HG03159 (cell line): ENCODE measurements at regions not wholly inside any gene's neighbourhood (a gene's known extent, or its start where the extent isn't known, plus 50 kb on each side); places are given as distances from the start of the nearest gene placed in this dataset.

Source experiments
- ATAC-seq: cut with Tn5 transposase; IDR thresholded peaks from one replicate; pipeline ENCODE4 v1.9.1; 2021; ENCODE audit warnings: mild to moderate bottlenecking, moderate library complexity; ENCODE audit not compliant: unreplicated experiment

DNA sequence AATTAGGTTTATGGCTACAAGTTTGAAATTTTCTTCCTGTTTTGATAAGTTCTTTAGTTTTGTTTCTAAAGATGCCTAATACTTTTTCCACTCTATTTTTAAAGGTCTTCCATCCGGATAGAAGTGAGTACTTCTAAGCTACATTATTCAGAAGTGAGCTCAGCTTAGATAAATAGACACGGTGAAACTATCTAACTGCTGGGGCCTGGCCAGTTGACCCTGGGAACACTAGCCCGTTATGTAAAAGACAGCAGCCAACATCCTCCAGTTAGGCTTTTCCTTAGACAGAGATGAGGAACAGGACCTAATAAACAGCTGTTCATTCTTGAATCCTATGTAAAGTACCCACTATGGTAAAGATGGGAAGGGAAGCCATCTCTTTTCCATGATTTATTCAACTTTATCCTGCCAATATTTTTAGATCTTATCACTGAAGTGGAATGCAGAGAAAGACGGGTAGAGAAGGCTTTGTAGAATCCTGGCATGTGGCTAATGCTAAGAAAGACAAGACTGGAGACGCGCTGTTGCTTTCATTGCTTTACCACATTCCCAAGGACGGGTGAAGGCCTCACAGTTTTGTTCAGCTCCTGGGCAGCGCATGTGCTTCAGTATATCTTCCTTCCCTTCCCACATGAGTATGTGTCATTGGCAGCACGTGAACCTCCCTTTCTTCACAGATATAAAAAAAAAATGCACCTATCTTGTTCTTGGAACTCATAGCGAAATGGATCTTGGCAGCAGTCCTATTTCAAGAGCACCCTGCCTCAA, 340.0 kb upstream of the MEOX2 start:
- ATAC-seq: no peak

DNA sequence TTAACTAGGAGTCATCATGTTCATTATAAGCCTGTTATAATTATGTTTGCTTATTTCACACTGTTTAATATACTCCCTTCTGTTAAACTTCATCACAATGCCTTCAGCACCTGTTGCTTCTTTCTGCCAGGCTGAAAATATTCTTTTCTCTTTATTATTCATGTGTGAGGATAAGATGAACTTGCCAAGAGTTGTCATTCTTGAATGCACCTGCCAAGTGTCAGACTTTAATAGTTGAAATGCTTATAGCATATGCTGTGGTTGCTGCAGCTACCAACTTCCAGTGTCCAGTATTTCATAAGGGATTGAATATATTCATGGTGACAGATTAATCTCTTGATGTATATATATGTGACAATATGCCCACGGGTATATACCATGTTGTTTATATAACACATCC, 339.2 kb upstream of the MEOX2 start:
- no peak for ATAC-seq

DNA sequence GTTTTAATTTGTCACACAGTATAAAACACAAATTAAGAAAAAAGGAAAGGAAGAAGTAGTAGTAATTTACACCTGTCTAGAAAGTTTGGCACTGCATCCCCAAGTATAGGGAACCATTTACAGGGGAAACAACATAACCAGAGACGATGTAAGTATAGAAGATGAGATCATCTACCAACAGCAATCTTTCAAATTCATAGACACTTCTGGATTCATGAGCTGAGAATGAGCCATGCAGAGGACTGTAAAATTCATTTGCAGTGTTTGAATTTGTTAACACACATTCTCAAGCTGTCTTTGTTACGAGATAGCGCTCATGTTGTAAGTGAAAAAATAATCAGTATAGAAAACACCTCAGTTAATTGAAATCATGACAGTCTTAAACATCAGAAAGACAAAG, 337.0 kb upstream of the MEOX2 start:
- no peak for ATAC-seq

DNA sequence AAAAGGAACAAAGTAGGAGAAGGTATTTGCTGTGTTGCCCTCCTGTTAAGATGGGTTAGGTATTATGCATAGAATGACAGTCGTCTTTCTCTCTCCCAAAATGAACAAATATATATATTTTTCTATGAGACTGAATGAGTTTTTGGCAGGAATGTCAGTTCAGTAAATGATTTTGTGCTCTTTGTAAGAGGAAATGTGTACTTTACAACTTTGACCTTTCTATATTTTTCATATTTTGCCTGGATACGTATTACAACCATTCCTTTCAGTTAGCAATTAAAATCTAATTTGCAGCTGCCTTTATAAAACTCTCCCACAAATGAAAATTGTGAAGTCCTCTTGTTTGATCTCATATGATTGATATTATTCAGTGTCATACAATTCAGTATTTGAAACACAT, 336.6 kb upstream of the MEOX2 start:
- no peak for ATAC-seq

DNA sequence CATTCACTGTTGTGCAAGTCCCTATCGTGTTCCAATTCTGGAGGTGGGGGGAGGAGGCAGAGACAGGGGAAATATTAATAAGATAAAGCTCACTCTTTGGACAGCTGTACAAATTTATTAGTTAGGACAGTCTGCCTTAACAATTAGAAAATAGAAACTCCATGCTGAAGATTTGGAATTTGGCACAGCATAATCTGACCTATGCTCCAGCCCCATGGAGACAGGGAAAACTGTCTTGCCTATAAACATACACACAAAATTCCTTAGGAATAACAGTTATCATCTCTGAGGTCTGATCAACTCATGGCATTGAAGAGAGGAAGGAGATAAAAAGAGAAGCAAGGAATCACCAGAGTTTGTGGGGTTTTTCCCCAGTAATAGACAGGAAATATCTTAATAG, 335.4 kb upstream of the MEOX2 start:
- ATAC-seq: no peak

DNA sequence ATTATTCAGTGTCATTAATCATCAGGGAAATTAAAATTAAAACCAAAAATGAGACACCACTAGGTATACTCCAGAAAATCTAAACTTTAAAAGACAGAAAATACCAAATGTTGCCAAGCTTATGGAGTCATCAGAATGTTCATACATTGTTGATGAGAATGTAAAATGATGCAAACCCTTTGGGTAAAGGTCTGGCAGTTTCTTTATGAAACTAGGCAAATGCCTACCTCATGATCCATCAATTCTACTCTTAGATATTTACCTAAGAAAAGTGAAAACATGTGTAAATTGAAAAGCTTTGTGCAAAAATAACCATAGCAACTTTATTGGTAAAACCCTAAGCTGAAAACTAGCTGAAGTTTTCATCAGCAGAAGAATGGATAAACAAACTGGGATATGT, 329.5 kb upstream of the MEOX2 start:
- ATAC-seq: no peak

DNA sequence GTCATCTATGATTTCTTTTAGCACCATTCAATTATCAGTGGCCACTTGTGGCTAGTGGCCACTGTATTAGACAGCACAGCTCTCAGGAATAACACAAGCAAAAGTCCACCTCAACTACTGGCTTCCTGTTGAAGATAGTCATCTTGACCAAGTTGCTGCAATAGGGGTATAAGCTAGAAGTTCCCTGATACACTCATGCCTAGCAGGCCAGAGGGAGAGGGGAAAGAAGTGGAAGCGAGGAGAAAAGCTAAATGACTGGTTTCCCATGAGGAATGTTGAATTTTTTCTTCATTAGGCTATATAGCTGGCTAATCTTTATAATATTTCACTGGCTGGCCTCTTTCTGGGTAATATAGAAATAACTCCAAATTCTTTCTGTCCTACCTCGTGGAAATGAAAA, 327.5 kb upstream of the MEOX2 start:
- ATAC-seq: no peak

DNA sequence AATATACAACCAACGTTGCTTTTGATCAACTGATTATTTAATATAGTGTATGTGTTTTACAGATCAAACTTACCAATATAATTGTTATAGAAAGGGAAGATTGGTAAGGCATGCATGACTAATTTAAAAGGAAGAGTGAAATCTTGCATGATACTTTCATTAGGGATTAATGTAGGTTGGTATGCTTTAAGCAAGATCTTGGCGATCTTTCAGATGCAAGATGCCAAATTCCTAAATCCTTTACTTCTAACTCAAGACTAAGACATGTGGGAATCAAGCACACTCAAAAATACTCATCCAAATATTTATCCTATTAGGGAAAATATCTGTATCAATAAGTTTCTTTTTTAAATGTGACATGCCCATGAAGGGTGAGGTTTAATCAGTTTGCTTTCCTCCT, 321.4 kb upstream of the MEOX2 start:
- ATAC-seq: no peak

DNA sequence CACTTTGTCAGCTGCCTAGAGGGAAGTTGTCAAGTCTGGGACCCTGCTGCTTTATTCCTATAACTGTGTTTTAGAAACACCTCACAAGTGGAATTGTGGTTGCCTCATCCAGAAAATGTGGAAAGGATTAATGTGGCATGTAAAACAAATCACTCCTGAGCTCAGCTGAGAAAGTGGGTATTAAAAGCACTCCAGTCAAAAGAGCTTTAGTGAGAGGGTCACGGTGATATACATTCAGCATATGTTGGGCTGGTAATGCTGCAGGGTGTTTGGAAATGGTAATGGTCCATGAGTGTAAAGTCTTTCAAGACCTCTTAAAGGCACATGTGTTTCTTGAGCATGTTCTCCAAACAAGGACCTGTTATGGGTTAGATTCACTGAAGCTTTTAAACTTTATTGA, 318.2 kb upstream of the MEOX2 start:
- ATAC-seq: no peak

DNA sequence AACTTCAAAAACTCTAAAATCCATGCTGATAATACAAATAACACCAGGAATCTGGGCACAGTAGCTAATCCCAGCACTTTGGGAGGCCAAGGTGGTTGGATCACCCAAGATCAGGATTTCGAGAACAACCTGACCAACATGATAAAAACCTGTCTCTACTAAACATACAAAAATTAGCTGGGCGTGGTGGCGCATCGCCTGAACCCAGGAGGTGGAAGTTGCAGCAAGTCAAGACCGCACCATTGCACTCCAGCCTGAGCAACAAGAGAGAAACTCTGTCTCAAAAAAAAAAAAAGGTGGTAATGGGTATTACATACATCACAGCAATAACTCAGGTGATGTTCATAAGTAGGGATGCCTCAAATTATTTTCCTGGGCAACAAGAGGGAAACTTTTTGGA, 315.0 kb upstream of the MEOX2 start:
- ATAC-seq: no peak

DNA sequence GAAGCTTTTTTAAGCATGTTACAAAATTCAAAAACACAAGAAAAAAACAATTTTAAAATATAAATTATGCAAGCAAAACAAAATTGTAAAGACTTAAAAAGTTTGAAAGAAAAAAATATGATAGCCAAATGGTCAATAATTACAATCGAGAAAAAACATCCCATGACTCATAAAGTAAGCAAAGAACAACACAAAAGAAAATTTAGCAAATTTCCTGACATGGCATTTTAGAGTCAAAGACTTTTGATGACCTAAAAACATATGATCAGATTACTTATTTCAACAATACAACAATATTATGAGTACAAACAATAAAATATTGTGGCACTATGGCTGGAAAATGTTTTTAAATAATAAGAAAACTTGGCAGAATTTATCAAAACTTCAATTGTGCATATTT, 312.1 kb upstream of the MEOX2 start:
- no peak for ATAC-seq

DNA sequence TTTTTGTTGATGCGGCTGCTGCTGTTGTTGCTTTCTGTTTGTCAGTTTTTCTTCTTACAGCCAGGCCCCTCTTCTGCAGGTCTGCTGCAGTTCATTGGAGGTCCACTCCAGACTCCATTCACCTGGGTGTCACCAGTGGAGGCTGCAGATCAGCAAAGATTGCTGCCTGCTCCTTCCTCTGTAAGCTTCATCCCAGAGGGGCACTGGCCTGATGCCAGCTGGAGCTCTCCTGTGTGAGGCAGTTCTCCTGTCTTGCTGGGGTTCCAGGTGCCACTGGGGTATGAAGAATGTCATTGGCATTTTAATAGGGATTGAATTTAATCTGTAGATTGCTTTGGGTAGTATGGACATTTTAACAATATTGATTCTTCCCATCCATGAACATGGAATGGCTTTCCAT, 308.5 kb upstream of the MEOX2 start:
- ATAC-seq: no peak

DNA sequence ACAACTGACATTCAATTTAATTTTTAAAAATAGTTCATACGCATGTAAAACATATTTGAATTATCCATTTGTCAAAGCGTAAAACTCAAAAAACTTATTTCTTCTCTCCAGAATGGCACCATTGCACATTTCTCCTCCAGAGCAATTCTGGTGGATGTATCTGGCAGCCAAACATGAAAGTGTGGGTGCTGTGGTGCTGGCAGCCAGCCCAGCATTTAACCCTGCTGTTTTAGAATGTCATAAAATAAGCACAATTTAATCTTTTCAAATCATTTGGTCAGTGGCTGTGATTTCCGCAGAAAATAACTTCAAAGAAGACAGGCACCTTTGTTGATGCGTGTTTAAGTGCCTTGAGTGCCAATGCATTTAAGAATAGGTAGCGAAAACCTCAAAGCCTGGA, 302.7 kb upstream of the MEOX2 start:
- ATAC-seq: no peak

DNA sequence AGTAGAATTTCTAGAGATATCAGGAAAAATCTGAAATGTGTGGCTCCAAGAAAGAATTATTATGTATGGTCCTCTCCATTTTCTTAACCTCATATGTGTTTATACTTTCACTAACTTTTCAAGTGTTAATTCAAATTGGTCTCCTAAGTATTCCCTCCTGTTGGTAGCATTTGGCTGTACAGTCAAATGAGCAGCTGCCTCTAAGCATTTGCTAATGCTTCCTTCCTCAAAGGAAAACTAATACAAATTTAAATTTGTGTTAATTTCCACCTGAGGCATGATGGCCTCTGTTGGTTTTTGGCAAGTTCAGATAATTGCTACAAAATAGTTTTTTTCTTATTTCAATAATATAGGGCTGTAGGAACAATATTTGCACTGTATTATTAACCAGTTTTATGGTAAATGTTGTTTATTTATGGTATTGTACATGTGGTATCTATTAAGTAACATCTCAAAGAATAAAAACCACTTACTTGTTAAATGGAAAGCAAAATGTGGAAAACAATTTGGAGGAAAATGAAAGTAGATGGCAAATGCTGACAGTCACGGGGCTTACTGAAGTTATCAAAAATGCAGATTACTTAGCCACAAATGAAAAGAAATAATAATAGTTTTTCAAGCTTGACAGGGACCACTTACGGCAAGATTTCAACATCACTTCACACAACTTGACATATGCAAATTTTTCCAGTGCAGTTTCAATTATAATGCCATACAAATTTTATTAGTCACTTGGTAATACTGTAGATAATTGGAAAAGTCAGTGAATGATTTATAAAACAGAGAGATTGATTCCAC, 299.3 kb upstream of the MEOX2 start:
- ATAC-seq: no peak

DNA sequence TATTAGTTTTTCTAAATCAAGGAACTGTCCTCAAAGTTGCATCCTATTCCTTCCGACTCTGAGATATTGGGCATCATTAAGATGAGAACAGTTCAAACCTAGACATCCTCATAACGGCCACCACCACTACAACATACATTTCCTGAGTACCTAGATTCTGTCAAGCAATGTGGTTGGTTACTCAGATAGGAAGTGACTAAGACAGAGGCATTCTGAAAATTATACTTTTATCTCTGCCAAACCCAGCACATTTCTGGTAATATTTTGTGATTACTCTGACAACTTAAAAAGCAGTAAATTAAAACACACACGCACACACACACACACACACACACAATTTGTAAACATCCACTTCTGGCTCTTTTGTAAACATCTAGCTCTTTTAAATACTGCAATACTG, 291.2 kb upstream of the MEOX2 start:
- ATAC-seq: no peak

DNA sequence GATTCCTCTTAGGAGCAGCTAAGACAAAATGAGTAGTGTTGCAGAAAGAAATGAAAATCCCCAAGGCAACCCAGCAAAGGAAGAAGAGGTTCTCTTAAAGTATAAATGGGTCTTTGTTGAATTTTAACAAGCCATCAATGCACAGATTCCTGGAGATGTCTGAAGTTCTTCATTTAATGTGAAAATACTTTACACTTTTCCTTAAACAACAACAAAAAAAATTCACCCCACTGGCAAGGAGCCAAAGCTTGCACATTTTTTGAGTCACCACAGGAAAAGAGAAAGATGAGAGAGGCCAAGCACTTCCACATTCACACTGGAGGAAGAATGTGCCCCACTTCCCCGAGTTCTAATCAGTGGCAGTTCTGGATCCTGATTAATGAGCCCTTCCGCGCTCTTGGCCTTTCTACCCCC, 286.4 kb upstream of the MEOX2 start:
- no peak for ATAC-seq

DNA sequence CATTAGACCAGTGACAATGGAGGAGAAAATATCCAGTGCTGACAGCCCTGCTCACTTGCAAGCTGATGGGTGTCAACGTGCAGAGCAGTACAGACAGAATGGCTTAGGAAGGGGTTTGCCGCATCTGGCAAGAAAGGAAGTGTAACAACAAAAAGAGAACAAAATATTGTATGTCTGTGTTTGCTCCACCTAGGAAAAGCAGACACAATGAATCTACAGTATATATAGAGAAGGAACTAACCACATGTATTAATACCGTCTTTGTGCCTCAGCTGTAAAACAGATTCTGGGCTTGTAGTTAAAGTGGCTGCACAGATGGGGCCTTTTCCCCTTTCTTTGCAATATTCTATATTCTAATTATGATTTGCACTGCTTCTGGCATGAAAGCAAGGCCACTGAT, 281.1 kb upstream of the MEOX2 start:
- no peak for ATAC-seq

DNA sequence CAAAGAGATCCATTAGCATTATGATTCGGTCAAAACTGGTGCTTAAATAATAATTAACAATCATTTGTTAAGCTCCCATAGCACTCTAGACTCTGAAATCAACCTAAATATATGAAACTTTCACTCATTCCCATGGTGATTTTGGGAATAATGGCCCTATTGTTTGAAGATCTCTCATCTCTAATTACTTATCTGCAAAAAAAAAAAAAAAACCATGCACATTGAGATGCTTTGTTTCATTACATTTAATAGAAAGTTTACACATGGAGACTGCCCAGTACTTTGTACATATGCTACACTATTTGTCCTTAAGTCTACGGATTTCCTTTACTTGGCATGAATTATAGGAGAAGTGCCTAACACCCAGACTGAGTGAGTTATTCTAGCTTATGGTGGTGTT, 280.6 kb upstream of the MEOX2 start:
- ATAC-seq: no peak

DNA sequence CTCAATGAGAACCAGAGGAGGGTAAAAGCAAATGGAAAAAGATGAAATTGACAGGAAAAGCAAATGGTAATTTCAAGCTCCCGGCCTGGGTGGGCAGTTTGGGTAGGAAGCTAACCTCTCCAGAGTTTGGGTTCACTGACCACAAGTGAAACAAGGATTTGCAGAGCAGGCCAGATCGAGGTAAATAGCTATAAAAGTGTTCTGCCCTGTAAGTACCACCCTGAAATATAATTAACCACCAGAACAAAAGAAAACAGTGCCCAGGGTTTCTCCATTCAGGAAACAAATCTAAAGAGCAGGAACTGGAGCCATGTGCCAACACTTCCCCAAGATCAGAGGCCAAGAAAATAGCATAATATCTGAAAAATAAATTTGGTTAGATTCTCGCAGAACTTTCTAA, 276.7 kb upstream of the MEOX2 start:
- no peak for ATAC-seq

DNA sequence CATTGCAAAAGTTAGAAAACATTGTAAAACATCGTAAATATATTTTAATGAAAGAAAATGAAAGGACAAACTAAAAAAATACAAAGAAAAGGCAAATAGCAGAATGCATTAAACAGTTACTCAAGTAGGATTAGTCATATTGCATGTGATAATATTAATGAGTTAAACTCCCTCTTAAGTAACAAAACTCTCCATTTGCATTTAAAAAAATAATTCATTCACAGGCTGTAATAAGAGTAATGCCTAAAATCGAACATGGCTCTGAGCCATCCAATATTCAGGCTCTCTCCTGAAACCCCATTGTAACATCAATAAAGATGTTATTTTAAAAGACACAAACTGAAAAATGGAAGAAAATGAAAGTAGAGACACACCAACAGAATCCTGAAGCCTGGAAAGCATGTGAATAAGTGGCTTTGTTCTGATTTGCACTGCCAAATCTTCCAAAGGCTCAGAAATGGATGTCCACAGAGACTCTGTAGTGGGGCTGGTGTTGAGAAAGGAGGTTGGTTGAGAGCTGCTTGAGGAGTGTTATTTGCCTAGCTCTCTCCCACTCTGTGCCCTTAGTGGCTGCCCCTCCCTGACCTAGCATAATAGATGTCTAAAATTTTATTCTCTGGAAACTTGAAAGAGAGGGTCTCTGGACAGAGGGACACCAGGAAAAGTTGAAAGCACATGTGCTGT, 268.3 kb upstream of the MEOX2 start:
- no peak for ATAC-seq

DNA sequence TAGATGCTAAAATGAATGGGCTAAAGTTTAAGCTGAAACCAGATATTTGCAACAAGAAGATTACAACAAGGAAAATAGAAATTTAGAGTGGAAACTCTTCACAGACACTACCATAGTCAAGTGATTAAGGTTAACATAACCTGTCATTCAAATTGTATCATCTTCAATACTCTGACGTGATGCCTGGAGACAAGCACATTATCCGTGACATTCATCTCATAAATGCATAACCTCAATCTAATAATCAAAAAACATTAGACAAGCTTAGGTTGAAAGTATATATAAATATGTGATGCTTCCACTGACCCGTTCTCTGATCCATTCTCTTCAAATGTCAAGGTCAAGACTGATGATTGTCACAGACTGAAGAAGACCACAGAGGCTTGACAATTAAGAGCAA, 263.8 kb upstream of the MEOX2 start:
- no peak for ATAC-seq

DNA sequence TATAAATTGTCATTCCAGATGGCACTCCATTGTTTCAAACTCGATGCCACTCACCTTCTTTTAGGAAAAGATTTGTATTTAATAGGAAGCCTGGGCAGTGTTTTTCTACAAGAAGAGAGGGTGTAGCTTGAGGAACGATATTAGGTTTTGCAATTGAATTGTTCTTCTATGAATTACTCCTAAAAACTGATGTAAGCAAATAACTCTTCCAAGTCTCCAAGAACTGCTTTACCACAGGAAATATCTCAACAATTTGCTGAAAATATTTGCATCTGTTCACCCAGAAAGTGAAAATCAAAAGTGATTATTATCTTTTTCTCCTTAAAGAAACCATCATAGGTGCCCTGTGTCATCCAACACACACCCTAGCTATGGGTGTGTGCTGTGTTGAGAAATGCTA, 261.3 kb upstream of the MEOX2 start:
- no peak for ATAC-seq
